ENCODE measurements at regions not wholly inside any gene's neighbourhood (a gene's known extent, or its start where the extent isn't known, plus 50 kb on each side); places are given as distances from the start of the nearest gene placed in this dataset.

DNA sequence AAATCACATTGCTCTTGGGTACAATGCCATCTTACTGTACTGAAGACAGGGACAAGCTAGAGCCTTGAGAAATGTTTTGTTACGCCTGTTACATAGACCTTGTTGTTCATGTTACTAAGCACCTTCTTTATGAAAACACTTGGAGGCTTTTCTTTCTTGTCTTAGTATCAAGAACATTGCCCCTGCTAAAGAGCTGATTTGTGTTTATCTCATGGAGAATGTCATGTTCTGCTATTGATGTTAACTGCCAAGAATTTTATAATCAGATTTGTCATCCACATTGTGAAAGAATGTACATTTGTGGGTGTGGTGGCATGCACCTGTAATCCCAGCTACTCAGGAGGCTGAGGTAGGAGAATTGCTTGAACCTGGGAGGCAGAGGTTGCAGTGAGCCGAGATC is 431.3 kb upstream of the MDFIC2 start:
- TF ChIP-seq, protein P1, sequence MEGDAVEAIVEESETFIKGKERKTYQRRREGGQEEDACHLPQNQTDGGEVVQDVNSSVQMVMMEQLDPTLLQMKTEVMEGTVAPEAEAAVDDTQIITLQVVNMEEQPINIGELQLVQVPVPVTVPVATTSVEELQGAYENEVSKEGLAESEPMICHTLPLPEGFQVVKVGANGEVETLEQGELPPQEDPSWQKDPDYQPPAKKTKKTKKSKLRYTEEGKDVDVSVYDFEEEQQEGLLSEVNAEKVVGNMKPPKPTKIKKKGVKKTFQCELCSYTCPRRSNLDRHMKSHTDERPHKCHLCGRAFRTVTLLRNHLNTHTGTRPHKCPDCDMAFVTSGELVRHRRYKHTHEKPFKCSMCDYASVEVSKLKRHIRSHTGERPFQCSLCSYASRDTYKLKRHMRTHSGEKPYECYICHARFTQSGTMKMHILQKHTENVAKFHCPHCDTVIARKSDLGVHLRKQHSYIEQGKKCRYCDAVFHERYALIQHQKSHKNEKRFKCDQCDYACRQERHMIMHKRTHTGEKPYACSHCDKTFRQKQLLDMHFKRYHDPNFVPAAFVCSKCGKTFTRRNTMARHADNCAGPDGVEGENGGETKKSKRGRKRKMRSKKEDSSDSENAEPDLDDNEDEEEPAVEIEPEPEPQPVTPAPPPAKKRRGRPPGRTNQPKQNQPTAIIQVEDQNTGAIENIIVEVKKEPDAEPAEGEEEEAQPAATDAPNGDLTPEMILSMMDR (conservative IDR thresholded peaks at IDR 0.05; ENCODE audit: low read depth, low read length) = no peak
- TF ChIP-seq EZH2phosphoT487 (IDR thresholded peaks at IDR 0.05; ENCODE audit: borderline replicate concordance, low read length) (no peak), EZH2 (IDR thresholded peaks at IDR 0.05; ENCODE audit: low read length, unreplicated experiment) (no peak)

All from PC-3 (cell line).